Hepatocyte (in vitro differentiated cells): ENCODE measurements at regions not wholly inside any gene's neighbourhood (a gene's known extent, or its start where the extent isn't known, plus 50 kb on each side); places are given as distances from the start of the nearest gene placed in this dataset.

Source experiments
- DNase-seq: peaks from one replicate; pipeline ENCODE4 v3.0.0-alpha.2; 2016; ENCODE audit warnings: low spot score
- H2AFZ ChIP-seq: fragments of 200-600 bp; sonication (generic); 2 replicates; pipeline ENCODE4 v1.6.0; 2016; ENCODE audit warnings: antibody characterized with exemption, mild to moderate bottlenecking
- H3K27ac ChIP-seq: fragments of 200-600 bp; sonication (generic); 2 replicates; pipeline ENCODE4 v1.5.1; 2016; ENCODE audit warnings: mild to moderate bottlenecking
- H3K27me3 ChIP-seq: fragments of 200-600 bp; sonication (generic); 2 replicates; pipeline ENCODE4 v1.6.1; 2016
- H3K36me3 ChIP-seq: fragments of 200-600 bp; sonication (generic); replicated peaks from 2 replicates; pipeline ENCODE4 v1.5.1; 2016; ENCODE audit warnings: low read depth; ENCODE audit not compliant: insufficient read depth
- H3K4me1 ChIP-seq: fragments of 200-600 bp; sonication (generic); 2 replicates; pipeline ENCODE4 v1.5.1; 2016; ENCODE audit warnings: mild to moderate bottlenecking, moderate library complexity; ENCODE audit not compliant: insufficient read depth
- H3K4me2 ChIP-seq: fragments of 200-600 bp; sonication (generic); 2 replicates; pipeline ENCODE4 v1.6.0; 2016
- H3K4me3 ChIP-seq: fragments of 200-600 bp; sonication (generic); 2 replicates; pipeline ENCODE4 v1.5.1; 2016; ENCODE audit warnings: mild to moderate bottlenecking
- H3K79me2 ChIP-seq: fragments of 200-600 bp; sonication (generic); 2 replicates; pipeline ENCODE4 v1.6.0; 2017; ENCODE audit warnings: mild to moderate bottlenecking
- H3K9me2 ChIP-seq: fragments of 200-600 bp; sonication (generic); replicated peaks from 2 replicates; pipeline ENCODE4 v1.6.0; 2017; ENCODE audit warnings: mild to moderate bottlenecking; ENCODE audit not compliant: insufficient read depth
- H3K9me3 ChIP-seq: fragments of 200-600 bp; sonication (generic); 2 replicates; pipeline ENCODE4 v1.5.1; 2016; ENCODE audit warnings: low read depth, mild to moderate bottlenecking
- H4K20me1 ChIP-seq: fragments of 200-600 bp; sonication (generic); 2 replicates; pipeline ENCODE4 v1.6.0; 2016; ENCODE audit warnings: mild to moderate bottlenecking; ENCODE audit not compliant: insufficient read depth, poor library complexity, severe bottlenecking
- CTCF ChIP-seq: fragments of 200-600 bp; sonication (generic); IDR thresholded peaks from 2 replicates; pipeline ENCODE4 v1.5.1; 2016; ENCODE audit warnings: antibody characterized with exemption, mild to moderate bottlenecking; ENCODE audit not compliant: poor library complexity
- EZH2 ChIP-seq: fragments of 200-600 bp; sonication (generic); IDR thresholded peaks from 2 replicates; pipeline ENCODE4 v1.6.1; 2016; ENCODE audit warnings: antibody characterized with exemption, mild to moderate bottlenecking, borderline replicate concordance
- EZH2phosphoT487 ChIP-seq: fragments of 200-600 bp; sonication (generic); IDR thresholded peaks from one replicate; pipeline ENCODE4 v1.6.1; 2018; ENCODE audit warnings: antibody characterized with exemption, mild to moderate bottlenecking, low read depth, moderate library complexity; ENCODE audit not compliant: unreplicated experiment, severe bottlenecking
- WGBS: methylation state at CpG from one replicate; pipeline ENCODE4 v1.1.6; 2016; ENCODE audit warnings: low lambda C conversion rate; ENCODE audit errors: missing lambda C conversion rate; 5-methylcytosine and 5-hydroxymethylcytosine counted together

- no peaks in the 10 kb centered on the region for H4K20me1 ChIP-seq
- no peak overlapping the region for H2AFZ ChIP-seq
- H3K27ac ChIP-seq: no peak overlapping the region
- H3K4me2 ChIP-seq: no peak overlapping the region
- no peaks in the 10 kb centered on the region for H3K4me1 ChIP-seq
- no peaks in the 10 kb centered on the region for H3K79me2 ChIP-seq
- no peaks in the 10 kb centered on the region for H3K27me3 ChIP-seq
- no peaks in the 10 kb centered on the region for H3K9me2 ChIP-seq
- 97% methylated on average over 8 of the region's 8 CpGs for WGBS
- TF ChIP-seq EZH2phosphoT487 (no peak), EZH2 (no peak)
- H3K36me3 ChIP-seq: no peaks in the 10 kb centered on the region
- H3K4me3 ChIP-seq: no peak overlapping the region
- no peaks in the 10 kb centered on the region for H3K9me3 ChIP-seq
- DNase-seq: no peak
These were observed 257.1 kb downstream of the BCL11A start for GRCh38 chr2:60296219-60296955.

GRCh38 chr2:60295636-60295962 lies 257.9 kb downstream of the BCL11A start:
- Histone ChIP-seq H3K27me3 (no peaks in the 10 kb centered on the region), H3K4me1 (no peaks in the 10 kb centered on the region), H4K20me1 (no peaks in the 10 kb centered on the region), H3K27ac (no peak overlapping the region), H2AFZ (no peak overlapping the region), H3K9me2 (no peaks in the 10 kb centered on the region), H3K9me3 (no peaks in the 10 kb centered on the region), H3K36me3 (no peaks in the 10 kb centered on the region), H3K4me2 (no peak overlapping the region), H3K4me3 (no peak overlapping the region), H3K79me2 (no peaks in the 10 kb centered on the region)
- DNase-seq: no peak
- WGBS: 87% methylated on average over 9 of the region's 9 CpGs
- TF ChIP-seq CTCF (no peak), EZH2phosphoT487 (no peak), EZH2 (no peak)

GRCh38 chr2:60294901-60295635 lies 258.4 kb downstream of the BCL11A start:
- Histone ChIP-seq H2AFZ (no peak overlapping the region), H3K4me1 (peaks cover 2% of the 10 kb centered on the region), H3K27ac (no peak overlapping the region)

More at GRCh38 chr2:60294901-60295635, 258.4 kb downstream of the BCL11A start:
- H3K36me3 ChIP-seq: no peaks in the 10 kb centered on the region
- TF ChIP-seq CTCF (no peak), EZH2 (no peak), EZH2phosphoT487 (no peak)
- H3K27me3 ChIP-seq: no peaks in the 10 kb centered on the region
- H3K4me2 ChIP-seq: no peak overlapping the region
- H3K9me2 ChIP-seq: no peaks in the 10 kb centered on the region
- 70% methylated on average over 19 of the region's 20 CpGs for WGBS
- no peaks in the 10 kb centered on the region for H3K79me2 ChIP-seq
- no peak overlapping the region for H3K4me3 ChIP-seq
- no peaks in the 10 kb centered on the region for H3K9me3 ChIP-seq
- no peak for DNase-seq
- no peaks in the 10 kb centered on the region for H4K20me1 ChIP-seq
